GM18519 (cell line): ENCODE measurements at regions not wholly inside any gene's neighbourhood (a gene's known extent, or its start where the extent isn't known, plus 50 kb on each side); places are given as distances from the start of the nearest gene placed in this dataset.

Source experiments
- ATAC-seq: cut with Tn5 transposase; IDR thresholded peaks from one replicate; pipeline ENCODE4 v1.9.1; 2021; ENCODE audit warnings: mild to moderate bottlenecking, moderate library complexity; ENCODE audit not compliant: unreplicated experiment, low FRiP score

- ATAC-seq, result no peak
These were observed 212.4 kb upstream of the NEIL3 start for GRCh38 chr4:177097291-177097690.

DNA sequence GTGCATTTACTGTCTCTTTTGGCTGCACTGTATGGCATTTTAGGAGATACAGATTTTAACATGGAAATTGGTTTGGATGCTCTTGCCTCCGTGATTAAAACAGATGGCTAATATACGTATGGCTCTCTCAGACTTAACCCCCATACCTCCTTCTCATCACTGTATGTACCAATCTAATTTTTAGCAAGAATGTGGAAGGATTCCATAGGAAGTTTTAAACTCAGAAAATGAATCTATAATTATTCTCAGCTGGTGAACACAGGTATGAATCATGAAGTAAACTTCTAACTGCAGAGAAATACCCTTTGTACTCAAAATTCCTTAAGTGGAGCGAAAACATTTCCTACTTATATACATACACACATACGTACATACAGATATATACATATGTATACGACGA, 210.5 kb upstream of the NEIL3 start:
- ATAC-seq, result no peak

DNA sequence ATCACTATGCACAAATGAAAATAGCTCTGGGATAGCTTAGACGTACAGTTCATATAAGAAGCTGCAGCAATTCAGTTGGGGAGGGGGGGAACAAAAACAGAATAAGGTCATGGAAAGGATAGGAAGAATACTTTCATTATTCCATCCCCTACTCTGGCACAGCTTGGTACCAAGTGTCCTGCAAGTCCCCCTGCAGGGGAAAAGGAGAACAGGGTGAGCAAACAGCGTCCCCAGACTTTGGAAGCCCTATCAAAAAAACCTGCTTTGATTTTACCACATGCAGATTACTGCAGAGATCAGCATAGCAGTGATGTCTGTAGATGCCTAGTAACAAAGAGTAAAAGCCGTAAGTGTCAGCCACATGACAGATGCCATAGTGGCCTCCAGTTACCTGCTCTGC, 209.4 kb upstream of the NEIL3 start:
- no peak for ATAC-seq

DNA sequence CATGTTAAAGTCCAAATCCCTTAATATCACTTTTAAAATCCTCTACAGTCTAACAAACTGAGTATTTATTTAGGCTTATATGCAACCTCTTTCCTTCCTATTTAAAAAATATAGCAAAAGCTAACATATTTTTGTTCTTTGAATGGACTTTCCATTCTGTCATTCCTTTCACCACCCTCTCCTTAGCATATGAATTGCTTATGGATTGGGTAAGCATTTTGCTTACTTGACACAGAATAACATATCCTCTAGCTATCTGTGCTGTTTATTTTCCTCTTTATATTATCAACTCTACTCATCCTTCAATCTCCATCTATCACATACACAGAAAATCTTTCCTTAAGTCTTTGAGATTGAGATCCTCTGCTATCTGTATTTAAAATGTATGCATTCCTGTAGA, 206.1 kb upstream of the NEIL3 start:
- ATAC-seq, result no peak

GRCh38 chr4:177105536-177105935, 204.1 kb upstream of the NEIL3 start:
- no peak for ATAC-seq

DNA sequence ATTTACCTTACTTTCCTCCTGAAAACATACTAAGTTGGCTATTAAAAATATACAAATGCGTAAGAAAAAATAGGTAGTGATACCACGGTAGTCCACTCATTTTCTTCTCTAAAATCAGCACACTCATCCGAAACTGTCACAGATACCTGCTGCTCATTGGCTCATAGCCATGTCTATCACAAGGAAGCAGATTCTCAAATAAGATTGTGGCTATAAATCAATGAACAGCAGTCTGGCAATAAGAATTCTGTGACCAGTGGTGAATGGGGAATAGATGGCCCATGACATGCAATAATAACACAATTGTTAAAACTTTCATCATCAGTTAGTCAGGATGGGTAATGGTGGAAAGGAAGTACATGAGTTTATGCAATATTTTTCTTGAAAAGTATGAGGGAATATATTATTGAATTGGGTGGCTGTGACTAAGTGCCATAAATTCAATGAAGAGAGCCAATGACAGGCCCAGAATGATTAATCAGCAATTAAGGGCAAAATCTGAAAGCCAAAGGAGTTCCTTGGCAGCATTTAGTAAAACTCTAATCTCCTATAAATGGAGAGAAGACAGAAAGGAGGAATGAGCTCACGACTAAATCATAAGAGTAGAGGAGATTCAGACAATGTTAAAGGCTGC, 202.3 kb upstream of the NEIL3 start:
- no peak for ATAC-seq

- ATAC-seq, result no peak
These were observed 201.0 kb upstream of the NEIL3 start for GRCh38 chr4:177108708-177109107.

- no peak for ATAC-seq
These were observed 199.9 kb upstream of the NEIL3 start for GRCh38 chr4:177109769-177110168.

DNA sequence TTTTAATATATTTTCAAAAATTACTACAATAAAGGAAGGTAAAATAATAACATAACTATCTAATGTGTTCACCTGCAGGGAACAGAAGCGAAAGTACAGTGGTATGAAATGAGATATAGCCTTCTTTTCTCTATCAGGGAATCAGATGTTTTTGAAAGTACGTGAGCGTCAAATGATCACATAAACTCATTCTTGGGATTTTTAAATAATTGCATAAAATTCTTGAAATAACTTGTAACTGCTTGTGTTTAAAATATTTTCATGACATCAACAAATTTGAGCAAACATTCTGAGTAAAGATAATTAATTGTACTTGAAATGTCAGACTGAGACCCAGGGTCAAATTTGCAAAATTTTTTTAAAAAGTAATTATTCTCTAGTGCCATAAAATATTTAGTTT, 193.5 kb upstream of the NEIL3 start:
- ATAC-seq, result no peak

GRCh38 chr4:177117256-177117655, 192.4 kb upstream of the NEIL3 start:
- ATAC-seq, result no peak

GRCh38 chr4:177118596-177118995, 191.1 kb upstream of the NEIL3 start:
- no peak for ATAC-seq

- no peak for ATAC-seq
These were observed 190.6 kb upstream of the NEIL3 start for GRCh38 chr4:177119021-177119471.

GRCh38 chr4:177119691-177120090, 190.0 kb upstream of the NEIL3 start:
- no peak for ATAC-seq

DNA sequence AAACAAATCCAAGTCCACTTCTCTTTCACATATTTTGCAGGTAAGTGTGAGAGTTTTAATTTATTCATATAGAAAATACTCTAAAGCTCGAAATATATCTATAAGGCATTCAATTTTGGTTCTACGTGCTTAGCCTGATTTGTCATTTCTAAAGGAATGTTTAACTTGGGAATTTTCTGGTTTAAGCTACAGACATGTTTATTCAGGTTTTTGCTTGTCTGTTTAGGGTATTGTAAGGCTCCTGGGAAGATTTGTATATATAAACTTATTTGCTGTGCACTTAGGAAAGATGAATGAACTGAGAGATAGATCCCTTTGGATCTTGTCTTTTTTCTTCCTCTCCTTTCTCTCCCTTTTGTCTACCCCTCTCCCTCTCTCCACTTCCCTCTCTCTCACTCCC, 185.9 kb upstream of the NEIL3 start:
- no peak for ATAC-seq

GRCh38 chr4:177124349-177125064, 185.2 kb upstream of the NEIL3 start:
- no peak for ATAC-seq

DNA sequence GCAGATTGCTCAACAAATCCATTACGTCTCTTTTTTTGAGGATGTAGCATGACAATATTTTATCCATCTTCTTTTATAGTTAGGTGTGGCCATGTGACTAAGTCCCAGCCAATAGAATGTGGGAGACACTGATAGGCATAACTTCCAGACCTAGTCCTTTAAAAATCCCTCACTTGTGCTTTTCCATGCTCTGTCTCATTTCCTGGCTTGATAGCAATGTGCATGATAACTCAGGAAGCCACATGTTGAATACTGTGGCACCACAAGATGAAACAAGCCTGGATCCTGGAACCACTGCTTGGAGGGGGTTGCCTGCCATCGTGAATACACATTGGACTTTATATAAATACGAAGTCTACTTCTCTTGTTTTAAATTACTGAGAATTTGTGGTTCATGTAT, 184.0 kb upstream of the NEIL3 start:
- ATAC-seq, result no peak

DNA sequence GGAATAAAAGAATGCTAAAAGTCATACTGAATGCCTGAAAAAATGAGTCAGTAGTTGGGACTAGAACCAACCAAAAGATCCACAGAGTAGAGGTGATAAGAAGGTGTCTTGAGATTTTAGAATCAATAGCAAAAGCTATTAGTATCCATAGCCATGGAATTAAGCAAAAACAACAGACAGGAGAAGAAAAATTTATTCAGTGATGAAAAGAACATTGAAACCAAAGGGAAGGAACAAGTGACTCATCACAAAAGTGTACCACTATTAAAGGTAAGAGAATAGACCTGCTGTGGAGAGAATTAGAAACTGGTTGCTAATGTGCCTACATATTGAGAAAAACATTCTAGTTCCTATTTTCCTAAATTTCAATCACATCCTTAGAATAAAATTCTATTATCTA, 182.0 kb upstream of the NEIL3 start:
- ATAC-seq, result no peak

DNA sequence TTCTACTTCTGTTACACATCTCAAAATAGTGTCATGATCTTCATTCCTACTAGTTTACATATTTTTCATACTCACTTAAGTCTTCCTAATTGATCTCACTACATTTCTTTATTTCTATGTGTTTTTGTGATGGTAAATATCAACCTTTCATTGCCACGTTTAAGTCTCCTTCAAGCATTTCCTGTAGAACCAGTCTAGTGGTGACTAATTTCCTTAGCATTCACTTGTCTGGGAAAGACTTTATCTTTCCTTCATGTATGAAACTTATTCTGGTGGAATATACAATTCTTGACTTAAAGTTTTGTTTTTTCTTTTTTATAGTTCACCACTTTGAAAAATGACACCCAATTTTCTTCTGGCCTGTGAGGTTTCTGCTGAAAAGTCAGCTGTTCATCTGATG, 181.4 kb upstream of the NEIL3 start:
- no peak for ATAC-seq

GRCh38 chr4:177131736-177132135, 177.9 kb upstream of the NEIL3 start:
- ATAC-seq, result no peak

DNA sequence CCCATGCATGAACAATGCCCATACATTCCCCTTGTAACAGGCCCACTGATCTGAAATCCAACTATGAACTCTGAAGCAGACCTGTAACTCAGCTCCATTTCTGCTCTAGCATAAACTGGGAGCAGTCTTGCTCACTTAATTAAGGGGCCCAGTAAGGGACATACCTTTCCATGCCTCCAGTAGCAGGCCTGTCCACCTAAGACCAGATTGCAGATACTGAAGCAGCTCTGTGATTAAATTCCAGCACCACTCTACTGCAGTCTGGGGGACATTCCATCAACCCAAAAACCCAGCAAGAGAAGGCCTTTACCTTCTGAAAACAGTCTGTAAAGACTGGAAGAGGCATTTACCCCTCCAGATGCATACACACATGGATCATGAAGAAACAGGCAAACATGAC, 162.0 kb upstream of the NEIL3 start:
- ATAC-seq, result no peak

DNA sequence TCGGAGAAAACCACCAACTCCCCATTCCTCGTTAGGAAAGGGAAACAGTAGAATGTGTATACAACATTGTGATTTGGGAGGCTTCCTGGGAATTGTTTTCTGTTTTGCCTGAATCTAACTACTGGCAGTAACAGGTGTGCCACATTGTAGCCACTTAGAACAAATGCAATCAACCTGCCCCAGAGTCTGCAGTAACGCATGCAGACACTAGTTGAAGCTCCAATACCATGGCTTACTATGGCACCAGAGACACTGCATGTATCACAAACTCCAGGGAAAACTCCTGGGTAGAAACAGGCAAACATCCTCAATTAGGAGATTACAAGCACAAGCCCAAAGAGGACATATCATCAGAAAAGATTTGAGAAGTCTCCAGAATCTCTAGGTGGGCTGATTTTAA, 154.2 kb upstream of the NEIL3 start:
- no peak for ATAC-seq

- ATAC-seq, result no peak
These were observed 150.1 kb upstream of the NEIL3 start for GRCh38 chr4:177159600-177159999.
